Fibroblast of pulmonary artery (primary cell): ENCODE measurements at regions not wholly inside any gene's neighbourhood (a gene's known extent, or its start where the extent isn't known, plus 50 kb on each side); places are given as distances from the start of the nearest gene placed in this dataset.
"Not testable (repeated sequence)": the region's sequence is repeated elsewhere in the genome, so short reads cannot be mapped to it uniquely, and the experiment has no call there.

Experiments
- DNase-seq: peaks from one replicate; pipeline ENCODE4 v3.0.0-alpha.2; 2010; ENCODE audit warnings: low read depth
- H3K4me3 ChIP-seq: replicated peaks from 2 replicates; pipeline ENCODE4 v1.5.1; 2011; ENCODE audit warnings: low read depth, mild to moderate bottlenecking, control low read depth, low read length, moderate library complexity
- CTCF ChIP-seq: IDR thresholded peaks from 2 replicates; pipeline ENCODE4 v1.5.1; 2011; ENCODE audit warnings: mild to moderate bottlenecking, control low read depth, low read length, inconsistent platforms; ENCODE audit errors: missing control alignments

GRCh38 chr13:18232994-18233782 lies 948.4 kb downstream of the TUBA3C start:
- no peak for TF ChIP-seq CTCF
- no peak for DNase-seq
- H3K4me3 ChIP-seq, result no peak overlapping the region

- DNase-seq, result no peak
- no peak for TF ChIP-seq CTCF
- no peak overlapping the region for H3K4me3 ChIP-seq
These were observed 949.2 kb downstream of the TUBA3C start for GRCh38 chr13:18232298-18232993.

- DNase-seq, H3K4me3 ChIP-seq: not testable (repeated sequence)
These were observed 957.2 kb downstream of the TUBA3C start for GRCh38 chr13:18224411-18224810.

- DNase-seq, H3K4me3 ChIP-seq: not testable (repeated sequence)
These were observed 966.9 kb downstream of the TUBA3C start for GRCh38 chr13:18214689-18215088.

- DNase-seq, result not testable (repeated sequence)
These were observed 968.1 kb downstream of the TUBA3C start for GRCh38 chr13:18213511-18213910.

GRCh38 chr13:18212873-18213272 lies 968.8 kb downstream of the TUBA3C start:
- TF ChIP-seq CTCF, result no peak
- DNase-seq, result peak; percentile 10
- no peak overlapping the region for H3K4me3 ChIP-seq

More at GRCh38 chr13:18213511-18213910, 968.1 kb downstream of the TUBA3C start:
- H3K4me3 ChIP-seq, result not testable (repeated sequence)

GRCh38 chr13:18211752-18212560 lies 969.7 kb downstream of the TUBA3C start:
- H3K4me3 ChIP-seq, DNase-seq: not testable (repeated sequence)

- not testable (repeated sequence) for DNase-seq
These were observed 976.9 kb downstream of the TUBA3C start for GRCh38 chr13:18204614-18205178.

GRCh38 chr13:18195365-18195678 lies 986.3 kb downstream of the TUBA3C start:
- DNase-seq, result not testable (repeated sequence)

More at GRCh38 chr13:18204614-18205178, 976.9 kb downstream of the TUBA3C start:
- not testable (repeated sequence) for H3K4me3 ChIP-seq

GRCh38 chr13:18194631-18195364 lies 986.8 kb downstream of the TUBA3C start:
- not testable (repeated sequence) for H3K4me3 ChIP-seq, DNase-seq

More at GRCh38 chr13:18195365-18195678, 986.3 kb downstream of the TUBA3C start:
- H3K4me3 ChIP-seq, result not testable (repeated sequence)

- not testable (repeated sequence) for DNase-seq, H3K4me3 ChIP-seq
These were observed 987.5 kb downstream of the TUBA3C start for GRCh38 chr13:18194104-18194503.
